ENCODE measurements at regions not wholly inside any gene's neighbourhood (a gene's known extent, or its start where the extent isn't known, plus 50 kb on each side); places are given as distances from the start of the nearest gene placed in this dataset.

GRCh38 chr19:27672309-27673047 is 1540.5 kb downstream of the UQCRFS1 start:
- TF ChIP-seq ZBTB43 (CRISPR knock-in tag; IDR thresholded peaks at IDR 0.05) (no peak), IRF2 (CRISPR knock-in tag; IDR thresholded peaks at IDR 0.05; ENCODE audit: borderline replicate concordance, low read depth) (no peak), FOXP4 (CRISPR knock-in tag; IDR thresholded peaks at IDR 0.05) (no peak), SMAD4 (CRISPR knock-in tag; IDR thresholded peaks at IDR 0.05) (no peak), ATF3 (CRISPR knock-in tag; conservative IDR thresholded peaks at IDR 0.05) (no peak), ZNF423 (CRISPR knock-in tag; IDR thresholded peaks at IDR 0.05) (no peak), E2F5 (CRISPR knock-in tag; IDR thresholded peaks at IDR 0.05) (no peak), SP1 (CRISPR knock-in tag; conservative IDR thresholded peaks at IDR 0.05) (no peak), CTCF (IDR thresholded peaks at IDR 0.05) (no peak), ATF1 (CRISPR knock-in tag; IDR thresholded peaks at IDR 0.05) (no peak), ZNF232 (CRISPR knock-in tag; IDR thresholded peaks at IDR 0.05) (no peak)

Measured in WTC11 (cell line).